ENCODE measurements at regions not wholly inside any gene's neighbourhood (a gene's known extent, or its start where the extent isn't known, plus 50 kb on each side); places are given as distances from the start of the nearest gene placed in this dataset.

GRCh38 chr2:161095314-161095713, 64.9 kb upstream of the TANK start:
- Histone ChIP-seq H3K9me3 (ENCODE audit: control insufficient read depth in 2 of 3, low read length in 3 of 3) (no peaks in the 10 kb centered on the region), H3K4me1 (ENCODE audit: control insufficient read depth in 2 of 2, insufficient read depth in 2 of 2, low read length in 2 of 2) (peaks cover 0 to 6% of the 10 kb centered on the region in 2 donors), H3K27ac (ENCODE audit: low read depth, low read length) (no peak overlapping the region), H3K27me3 (ENCODE audit: control insufficient read depth in 2 of 2, insufficient read depth in 2 of 2, low read length in 2 of 2) (no peaks in the 10 kb centered on the region), H3K4me3 (ENCODE audit: low read length) (no peak overlapping the region), H3K36me3 (ENCODE audit: control insufficient read depth in 2 of 3, insufficient read depth in 3 of 3, low read length in 3 of 3) (no peaks in the 10 kb centered on the region)
- no peak overlapping the region for H3K4me3 Mint-ChIP-seq
- peaks cover 0 to 18% (median 0%) of the 10 kb centered on the region in 11 donors for H3K9me3 Mint-ChIP-seq
- intact Hi-C loops (cut with micrococcal nuclease), result no loop called here
- ATAC-seq (no peak), DNase-seq (no peak)
- no peaks in the 10 kb centered on the region for H3K27me3 Mint-ChIP-seq
- peaks cover 0 to 16% (median 3%) of the 10 kb centered on the region in 5 donors for H3K36me3 Mint-ChIP-seq
- ChIA-PET CTCF (interaction anchor here (0.8 kb wide), 1 partner anchor 20 kb away, joined by 3 read pairs; no protein-coding TSS in a partner anchor), POLR2A (no interaction called here)
- H3K4me1 Mint-ChIP-seq, result peaks cover 7 to 35% (median 8%) of the 10 kb centered on the region in 7 donors
- H3K27ac Mint-ChIP-seq, result no peak overlapping the region

- intact Hi-C loops (cut with micrococcal nuclease), result no loop called here
- Histone ChIP-seq H3K36me3 (ENCODE audit: control insufficient read depth in 2 of 3, insufficient read depth in 3 of 3, low read length in 3 of 3) (no peaks in the 10 kb centered on the region), H3K9me3 (ENCODE audit: control insufficient read depth in 2 of 3, low read length in 3 of 3) (no peaks in the 10 kb centered on the region), H3K27ac (ENCODE audit: low read depth, low read length) (no peak overlapping the region), H3K27me3 (ENCODE audit: control insufficient read depth in 2 of 2, insufficient read depth in 2 of 2, low read length in 2 of 2) (no peaks in the 10 kb centered on the region), H3K4me1 (ENCODE audit: control insufficient read depth in 2 of 2, insufficient read depth in 2 of 2, low read length in 2 of 2) (no peaks in the 10 kb centered on the region), H3K4me3 (ENCODE audit: low read length) (no peak overlapping the region)
- peaks cover 0 to 26% (median 0%) of the 10 kb centered on the region in 7 donors for H3K4me1 Mint-ChIP-seq
- ChIA-PET POLR2A (no interaction called here), CTCF (no interaction called here)
- peaks cover 0 to 16% (median 3%) of the 10 kb centered on the region in 5 donors for H3K36me3 Mint-ChIP-seq
- no peak overlapping the region for H3K4me3 Mint-ChIP-seq
- no peaks in the 10 kb centered on the region for H3K27me3 Mint-ChIP-seq
- ATAC-seq, result no peak
- DNase-seq, result no peak
- H3K27ac Mint-ChIP-seq, result no peak overlapping the region
- peaks cover 0 to 18% (median 0%) of the 10 kb centered on the region in 11 donors for H3K9me3 Mint-ChIP-seq
These were observed 63.9 kb upstream of the TANK start for GRCh38 chr2:161096336-161096735.

GRCh38 chr2:161097157-161097556, 63.1 kb upstream of the TANK start:
- Mint-ChIP-seq H3K4me1 (peaks cover 0 to 21% (median 0%) of the 10 kb centered on the region in 7 donors), H3K27me3 (no peaks in the 10 kb centered on the region), H3K9me3 (peaks cover 0 to 14% (median 0%) of the 10 kb centered on the region in 11 donors), H3K4me3 (no peak overlapping the region), H3K36me3 (peaks cover 0 to 13% (median 3%) of the 10 kb centered on the region in 5 donors), H3K27ac (no peak overlapping the region)
- POLR2A ChIA-PET, result no interaction called here
- no peak for ATAC-seq
- H3K4me3 ChIP-seq (ENCODE audit: low read length), result no peak overlapping the region
- no peak overlapping the region for H3K27ac ChIP-seq (ENCODE audit: low read depth, low read length)
- no peaks in the 10 kb centered on the region for H3K36me3 ChIP-seq (ENCODE audit: control insufficient read depth in 2 of 3, insufficient read depth in 3 of 3, low read length in 3 of 3)
- no peaks in the 10 kb centered on the region for H3K9me3 ChIP-seq (ENCODE audit: control insufficient read depth in 2 of 3, low read length in 3 of 3)
- no peaks in the 10 kb centered on the region for H3K4me1 ChIP-seq (ENCODE audit: control insufficient read depth in 2 of 2, insufficient read depth in 2 of 2, low read length in 2 of 2)
- no peak for DNase-seq
- intact Hi-C loops (cut with micrococcal nuclease), result no loop called here
- no peaks in the 10 kb centered on the region for H3K27me3 ChIP-seq (ENCODE audit: control insufficient read depth in 2 of 2, insufficient read depth in 2 of 2, low read length in 2 of 2)
- CTCF ChIA-PET, result interaction anchor here (1.0 kb wide), 1 partner anchor 13 kb away, joined by 3 read pairs; no protein-coding TSS in a partner anchor

- H3K9me3 Mint-ChIP-seq, result peaks cover 0 to 14% (median 0%) of the 10 kb centered on the region in 11 donors
- ATAC-seq, result no peak
- POLR2A ChIA-PET, result no interaction called here
These were observed 59.9 kb upstream of the TANK start for GRCh38 chr2:161100211-161100895.

GRCh38 chr2:161101406-161101805, 58.8 kb upstream of the TANK start:
- Mint-ChIP-seq H3K4me3 (no peak overlapping the region), H3K4me1 (peaks cover 0 to 29% (median 0%) of the 10 kb centered on the region in 7 donors), H3K27me3 (no peaks in the 10 kb centered on the region), H3K36me3 (peaks cover 0 to 11% (median 3%) of the 10 kb centered on the region in 5 donors), H3K27ac (no peak overlapping the region), H3K9me3 (peaks cover 0 to 14% (median 0%) of the 10 kb centered on the region in 11 donors)
- ATAC-seq (no peak), DNase-seq (no peak)
- no peaks in the 10 kb centered on the region for H3K27me3 ChIP-seq (ENCODE audit: control insufficient read depth in 2 of 2, insufficient read depth in 2 of 2, low read length in 2 of 2)
- H3K9me3 ChIP-seq (ENCODE audit: control insufficient read depth in 2 of 3, low read length in 3 of 3), result no peaks in the 10 kb centered on the region
- ChIA-PET POLR2A (no interaction called here), CTCF (no interaction called here)
- no peaks in the 10 kb centered on the region for H3K4me1 ChIP-seq (ENCODE audit: control insufficient read depth in 2 of 2, insufficient read depth in 2 of 2, low read length in 2 of 2)
- no peak overlapping the region for H3K4me3 ChIP-seq (ENCODE audit: low read length)
- intact Hi-C loops (cut with micrococcal nuclease), result no loop called here
- H3K27ac ChIP-seq (ENCODE audit: low read depth, low read length), result no peak overlapping the region
- no peaks in the 10 kb centered on the region for H3K36me3 ChIP-seq (ENCODE audit: control insufficient read depth in 2 of 3, insufficient read depth in 3 of 3, low read length in 3 of 3)

More at GRCh38 chr2:161100211-161100895, 59.9 kb upstream of the TANK start:
- H3K27me3 ChIP-seq (ENCODE audit: control insufficient read depth in 2 of 2, insufficient read depth in 2 of 2, low read length in 2 of 2), result no peaks in the 10 kb centered on the region
- H3K27ac ChIP-seq (ENCODE audit: low read depth, low read length), result no peak overlapping the region
- no peaks in the 10 kb centered on the region for H3K9me3 ChIP-seq (ENCODE audit: control insufficient read depth in 2 of 3, low read length in 3 of 3)
- H3K36me3 Mint-ChIP-seq, result peaks cover 0 to 11% (median 3%) of the 10 kb centered on the region in 5 donors
- H3K4me3 Mint-ChIP-seq, result no peak overlapping the region
- no peak overlapping the region for H3K4me3 ChIP-seq (ENCODE audit: low read length)
- CTCF ChIA-PET, result no interaction called here
- no peak overlapping the region for H3K27ac Mint-ChIP-seq
- intact Hi-C loops (cut with micrococcal nuclease), result no loop called here
- DNase-seq, result no peak
- no peaks in the 10 kb centered on the region for H3K27me3 Mint-ChIP-seq
- H3K4me1 ChIP-seq (ENCODE audit: control insufficient read depth in 2 of 2, insufficient read depth in 2 of 2, low read length in 2 of 2), result no peaks in the 10 kb centered on the region
- H3K4me1 Mint-ChIP-seq, result peaks cover 0 to 30% (median 0%) of the 10 kb centered on the region in 7 donors
- no peaks in the 10 kb centered on the region for H3K36me3 ChIP-seq (ENCODE audit: control insufficient read depth in 2 of 3, insufficient read depth in 3 of 3, low read length in 3 of 3)

GRCh38 chr2:161102770-161103450, 57.3 kb upstream of the TANK start:
- H3K27ac Mint-ChIP-seq, result no peak overlapping the region
- H3K27me3 ChIP-seq (ENCODE audit: control insufficient read depth in 2 of 2, insufficient read depth in 2 of 2, low read length in 2 of 2), result no peaks in the 10 kb centered on the region
- H3K27ac ChIP-seq (ENCODE audit: low read depth, low read length), result no peak overlapping the region
- H3K9me3 Mint-ChIP-seq, result peaks cover 0 to 12% (median 0%) of the 10 kb centered on the region in 11 donors
- DNase-seq, result no peak
- H3K36me3 ChIP-seq (ENCODE audit: control insufficient read depth in 2 of 3, insufficient read depth in 3 of 3, low read length in 3 of 3), result no peaks in the 10 kb centered on the region
- no peak for ATAC-seq
- H3K4me3 Mint-ChIP-seq, result no peak overlapping the region
- peaks cover 0 to 10% (median 3%) of the 10 kb centered on the region in 5 donors for H3K36me3 Mint-ChIP-seq
- CTCF ChIA-PET, result no interaction called here
- H3K4me1 Mint-ChIP-seq, result peaks cover 0 to 29% (median 0%) of the 10 kb centered on the region in 7 donors
- H3K4me1 ChIP-seq (ENCODE audit: control insufficient read depth in 2 of 2, insufficient read depth in 2 of 2, low read length in 2 of 2), result no peaks in the 10 kb centered on the region
- intact Hi-C loops (cut with micrococcal nuclease), result no loop called here
- H3K9me3 ChIP-seq (ENCODE audit: control insufficient read depth in 2 of 3, low read length in 3 of 3), result no peaks in the 10 kb centered on the region
- no peaks in the 10 kb centered on the region for H3K27me3 Mint-ChIP-seq
- H3K4me3 ChIP-seq (ENCODE audit: low read length), result no peak overlapping the region
- POLR2A ChIA-PET, result no interaction called here

Measured in naive thymus-derived CD4-positive, alpha-beta T cell (primary cell).